Neutrophil (primary cell): ENCODE measurements at regions not wholly inside any gene's neighbourhood (a gene's known extent, or its start where the extent isn't known, plus 50 kb on each side); places are given as distances from the start of the nearest gene placed in this dataset.

Source experiments
- H3K27ac ChIP-seq: fragments of 200-600 bp; sonication (generic); 2 replicates; pipeline ENCODE4 v1.5.1; 2016; ENCODE audit warnings: mild to moderate bottlenecking, moderate library complexity
- H3K27me3 ChIP-seq: fragments of 200-600 bp; sonication (generic); 2 replicates; pipeline ENCODE4 v1.6.0; 2016; ENCODE audit warnings: mild to moderate bottlenecking
- H3K36me3 ChIP-seq: fragments of 200-600 bp; sonication (generic); 2 replicates; pipeline ENCODE4 v1.5.1; 2017
- H3K4me1 ChIP-seq, 2 experiments: fragments of 200-600 bp in 1 of 2; sonication (generic) in 1 of 2; 1 replicate in 1 of 2; 2 replicates in 1 of 2; pipeline versions ENCODE4 v1.5.1 to v1.6.1; 2013 to 2016; ENCODE audit warnings: low read depth in 1 of 2, low read length in 1 of 2, mild to moderate bottlenecking in 1 of 2, moderate library complexity in 1 of 2; ENCODE audit not compliant: control insufficient read depth in 1 of 2, insufficient read depth in 1 of 2
- H3K4me3 ChIP-seq, 2 experiments: fragments of 200-600 bp in 1 of 2; sonication (generic) in 1 of 2; 1 replicate in 1 of 2; 2 replicates in 1 of 2; pipeline ENCODE4 v1.5.1; 2013 to 2016; ENCODE audit warnings: low read depth in 1 of 2, low read length in 1 of 2, mild to moderate bottlenecking in 1 of 2, moderate library complexity in 1 of 2
- H3K9me3 ChIP-seq: fragments of 200-600 bp; sonication (generic); 2 replicates; pipeline ENCODE4 v1.5.1; 2016
- CTCF ChIP-seq: fragments of 200-600 bp; sonication (generic); IDR thresholded peaks from 2 replicates; pipeline ENCODE4 v1.5.1; 2016; ENCODE audit warnings: antibody characterized with exemption

GRCh38 chr22:48569476-48570233 lies 1258.0 kb downstream of the BRD1 start:
- H3K27ac ChIP-seq, result no peak overlapping the region
- no peak for TF ChIP-seq CTCF
- H3K4me3 ChIP-seq, result no peak overlapping the region
- H3K36me3 ChIP-seq, result no peaks in the 10 kb centered on the region
- H3K4me1 ChIP-seq, result no peaks in the 10 kb centered on the region
- H3K9me3 ChIP-seq, result no peaks in the 10 kb centered on the region
- peaks cover 84% of the 10 kb centered on the region for H3K27me3 ChIP-seq

GRCh38 chr22:48568736-48569330 lies 1258.8 kb downstream of the BRD1 start:
- no peak for TF ChIP-seq CTCF
- Histone ChIP-seq H3K4me1 (no peaks in the 10 kb centered on the region), H3K4me3 (no peak overlapping the region), H3K36me3 (no peaks in the 10 kb centered on the region), H3K9me3 (no peaks in the 10 kb centered on the region), H3K27me3 (peaks cover 75% of the 10 kb centered on the region), H3K27ac (no peak overlapping the region)

- peaks cover 61% of the 10 kb centered on the region for H3K27me3 ChIP-seq
- no peak for TF ChIP-seq CTCF
- H3K4me3 ChIP-seq, result no peak overlapping the region
- no peaks in the 10 kb centered on the region for H3K36me3 ChIP-seq
- H3K4me1 ChIP-seq, result no peaks in the 10 kb centered on the region
- no peaks in the 10 kb centered on the region for H3K9me3 ChIP-seq
- no peak overlapping the region for H3K27ac ChIP-seq
These were observed 1260.3 kb downstream of the BRD1 start for GRCh38 chr22:48567213-48567975.

- TF ChIP-seq CTCF, result no peak
- no peaks in the 10 kb centered on the region for H3K4me1 ChIP-seq
- H3K36me3 ChIP-seq, result no peaks in the 10 kb centered on the region
- no peak overlapping the region for H3K27ac ChIP-seq
- H3K27me3 ChIP-seq, result peaks cover 56% of the 10 kb centered on the region
- no peaks in the 10 kb centered on the region for H3K9me3 ChIP-seq
- H3K4me3 ChIP-seq, result no peak overlapping the region
These were observed 1260.9 kb downstream of the BRD1 start for GRCh38 chr22:48566741-48567140.

DNA sequence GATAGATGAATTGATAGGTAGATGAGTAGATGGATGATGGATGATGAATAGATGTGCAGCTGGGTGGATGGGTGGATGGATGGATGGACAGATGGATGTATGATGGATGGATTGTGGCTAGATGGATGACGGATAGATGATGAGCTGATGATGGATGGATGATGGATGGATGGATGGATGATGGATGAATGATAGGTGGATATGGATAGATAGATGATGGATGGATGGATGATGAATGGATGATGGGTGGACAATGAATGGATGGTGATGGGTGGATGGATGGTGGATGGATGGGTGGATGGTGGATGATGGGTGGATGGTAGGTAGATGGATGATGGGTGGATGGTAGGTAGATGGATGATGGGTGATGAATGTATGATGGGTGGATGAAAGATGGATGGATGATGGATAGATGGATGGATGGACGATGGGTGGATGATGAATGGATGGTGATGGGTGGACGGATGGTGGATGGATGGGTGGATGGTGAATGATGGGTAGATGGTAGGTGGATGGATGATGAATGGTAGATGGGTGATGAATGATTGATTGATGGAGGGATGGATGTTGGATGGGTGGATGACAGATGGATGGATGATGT lies 1261.7 kb downstream of the BRD1 start:
- Histone ChIP-seq H3K4me3 (no peak overlapping the region), H3K27me3 (peaks cover 56% of the 10 kb centered on the region), H3K27ac (no peak overlapping the region), H3K9me3 (no peaks in the 10 kb centered on the region), H3K36me3 (no peaks in the 10 kb centered on the region), H3K4me1 (no peaks in the 10 kb centered on the region)
- TF ChIP-seq CTCF, result no peak
